ENCODE measurements at regions not wholly inside any gene's neighbourhood (a gene's known extent, or its start where the extent isn't known, plus 50 kb on each side); places are given as distances from the start of the nearest gene placed in this dataset.

DNA sequence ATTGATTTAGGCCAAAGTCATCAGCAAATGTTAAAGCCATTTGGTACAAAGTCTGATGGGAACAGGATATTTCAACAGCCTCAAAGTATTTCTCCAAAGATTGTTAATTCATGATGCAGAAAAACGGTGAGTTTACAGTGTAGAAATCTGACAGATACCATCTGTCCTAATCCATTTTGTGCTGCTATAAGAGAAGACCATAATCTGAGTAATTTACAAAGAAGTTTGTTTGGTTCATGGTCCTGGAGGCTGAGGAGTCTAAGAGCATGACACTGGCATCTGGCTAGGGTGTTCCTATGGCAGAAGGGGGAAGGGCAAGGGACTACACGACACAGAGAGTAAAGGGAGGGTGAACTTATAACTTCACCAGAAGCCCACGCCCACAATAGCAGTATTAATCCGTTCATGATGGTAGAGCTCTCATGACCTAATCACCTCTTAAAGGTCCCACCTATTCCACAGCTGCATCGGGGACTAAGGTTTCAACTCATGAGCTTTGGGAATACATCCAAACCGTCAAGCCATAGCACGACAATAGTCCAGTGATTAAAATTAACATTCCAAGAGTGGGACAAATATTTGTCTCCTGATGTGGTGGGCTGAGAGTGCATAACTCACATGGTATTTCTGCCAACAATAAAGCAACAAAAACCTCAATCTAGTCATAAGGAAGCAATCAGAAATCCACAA, 298.6 kb upstream of the AKR1E2 start:
- peak; percentile 42 for DNase-seq (ENCODE audit: low read depth in 2 of 2)

DNA sequence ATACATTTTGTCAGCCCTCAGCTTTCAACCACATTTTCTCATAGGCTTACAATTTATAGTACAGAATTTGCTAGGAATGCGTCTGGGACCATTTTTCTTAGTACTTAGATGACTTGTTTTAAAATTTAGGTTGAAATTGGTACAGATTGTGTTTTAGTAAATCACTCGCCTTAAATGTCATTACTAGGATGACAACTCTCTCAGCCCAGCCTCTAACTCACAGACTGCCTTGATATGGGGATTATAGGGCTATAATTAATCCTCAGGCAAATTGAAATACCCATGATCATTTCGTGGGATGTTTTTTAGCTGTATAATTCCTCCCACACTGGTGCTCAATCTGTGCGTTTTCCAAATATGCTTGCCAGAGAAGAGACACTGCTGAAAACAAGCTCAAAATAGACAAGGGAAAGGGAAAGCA, 299.7 kb upstream of the AKR1E2 start:
- DNase-seq (ENCODE audit: low read depth in 2 of 2), result no peak

DNA sequence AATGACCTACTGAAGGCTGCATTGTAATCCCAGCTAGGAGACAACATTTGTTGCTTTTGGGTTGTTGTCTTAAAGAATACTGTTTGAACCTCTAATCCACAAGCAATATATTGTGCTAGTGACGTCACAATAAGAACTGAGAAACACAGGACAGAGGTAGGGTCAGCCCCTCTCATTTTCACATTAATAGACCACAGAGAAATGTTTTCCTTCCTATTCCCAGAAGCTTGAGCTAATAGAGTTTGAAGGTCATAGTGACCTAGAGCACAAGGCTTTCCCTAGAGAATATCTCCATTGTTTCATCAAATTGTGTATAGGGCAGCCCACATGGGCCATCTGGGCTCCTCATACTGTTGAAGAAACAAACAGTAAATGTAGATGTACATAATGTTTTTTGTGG, 300.9 kb upstream of the AKR1E2 start:
- DNase-seq (ENCODE audit: low read depth in 2 of 2), result no peak

DNA sequence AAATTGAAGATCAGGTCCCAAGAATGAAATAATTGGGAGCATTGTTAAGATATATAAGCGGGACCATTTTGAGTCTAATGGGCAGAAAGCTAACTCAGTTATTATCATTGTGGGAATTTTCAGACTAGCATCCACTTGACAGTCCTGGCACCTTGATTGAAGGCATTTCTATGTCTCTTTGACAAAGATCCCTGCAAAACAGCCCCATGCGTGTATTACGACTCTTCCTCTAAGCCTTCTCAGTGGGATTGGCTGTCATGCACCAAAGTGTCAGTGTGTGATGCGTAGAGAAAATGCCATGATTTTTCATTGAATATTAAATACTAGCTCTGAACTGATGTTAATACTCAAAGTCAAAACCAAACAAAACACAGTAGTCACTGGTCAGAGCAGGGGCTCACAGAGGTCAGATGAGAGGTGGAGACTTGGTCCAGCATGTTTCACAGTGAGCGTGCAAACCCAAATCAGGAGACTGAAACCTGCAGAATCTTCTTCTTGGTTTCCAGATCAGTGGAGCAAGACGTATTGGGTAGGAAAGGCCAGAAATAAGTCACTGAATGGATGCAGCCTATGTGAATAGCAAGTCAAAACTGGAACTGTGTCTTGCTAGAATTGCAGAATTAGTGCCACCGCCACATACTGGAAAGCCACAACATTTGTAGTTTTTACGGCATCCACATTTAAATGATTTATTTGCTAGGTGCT, 303.6 kb upstream of the AKR1E2 start:
- no peak for DNase-seq (ENCODE audit: low read depth in 2 of 2)

DNA sequence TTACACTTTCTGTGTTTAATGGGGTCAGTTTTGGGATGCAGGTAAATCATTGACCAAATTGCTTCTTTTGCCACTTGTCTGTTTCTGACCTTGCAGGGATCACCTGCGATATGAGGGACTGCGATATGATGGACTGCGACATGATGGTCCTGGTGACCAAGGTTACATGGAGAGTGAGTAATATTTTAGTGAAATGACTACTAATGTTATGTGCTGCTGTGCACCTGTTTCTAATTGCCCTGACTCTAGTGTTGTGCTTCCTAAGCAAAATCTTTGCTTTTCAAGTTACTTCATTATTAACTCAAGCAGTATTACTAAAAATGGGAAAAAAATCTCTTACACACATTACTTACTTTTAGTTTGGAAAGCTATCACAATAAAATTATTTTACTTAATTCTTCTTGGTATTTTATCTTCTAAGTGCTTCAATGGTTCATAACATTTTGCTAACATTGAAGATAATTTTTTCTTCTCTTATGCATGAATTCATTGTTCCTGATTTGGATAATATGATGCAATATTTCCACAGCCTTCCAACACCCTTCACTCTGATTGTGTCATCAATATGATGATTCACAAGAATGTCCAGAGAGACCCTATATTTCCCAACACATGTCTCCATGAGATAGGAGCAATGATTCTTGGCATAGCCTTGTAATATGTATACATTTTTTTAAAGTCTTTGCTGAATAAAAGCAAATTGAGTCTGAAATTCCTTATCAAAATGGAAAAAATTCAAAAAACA, 306.2 kb upstream of the AKR1E2 start:
- peak; percentile 85 to 87 for DNase-seq (ENCODE audit: low read depth in 2 of 2)

DNA sequence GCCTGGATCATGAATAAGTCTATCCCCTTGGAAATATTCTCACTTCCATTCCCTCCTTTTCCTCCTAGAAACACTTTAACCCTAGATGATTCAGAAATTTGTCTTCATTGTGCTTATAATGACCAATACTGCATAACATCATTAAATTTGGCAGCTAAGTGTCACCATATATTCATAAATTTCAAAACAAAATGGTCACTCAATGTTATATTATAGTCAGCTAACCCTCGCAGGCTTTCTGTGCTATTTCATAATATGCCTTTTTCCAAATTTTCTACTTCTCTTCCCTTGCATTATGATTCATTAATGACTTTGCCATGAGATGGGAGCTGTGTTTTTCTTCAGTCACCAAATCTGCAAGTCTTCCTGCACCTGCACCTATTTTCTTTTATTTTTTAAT, 308.3 kb upstream of the AKR1E2 start:
- DNase-seq (ENCODE audit: low read depth in 2 of 2), result no peak

DNA sequence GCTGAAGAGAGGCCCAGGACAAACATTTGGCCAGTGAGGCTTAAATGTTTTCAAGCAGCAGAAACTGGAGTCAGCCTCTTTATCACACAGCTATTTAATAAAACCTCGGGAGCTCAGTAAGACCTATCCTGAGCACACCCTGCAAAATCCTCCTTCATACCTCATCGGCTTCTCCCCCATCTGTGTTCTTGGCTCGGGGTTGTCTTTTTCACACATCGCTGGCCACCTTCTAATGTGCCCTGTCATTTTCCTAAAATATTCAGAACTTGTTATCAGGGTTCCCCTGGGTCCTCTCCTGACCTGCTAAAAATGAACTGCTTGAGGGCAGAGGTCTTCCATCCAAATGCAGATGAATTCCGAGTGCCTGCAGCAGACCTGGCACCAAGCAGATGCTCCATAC, 310.3 kb upstream of the AKR1E2 start:
- DNase-seq (ENCODE audit: low read depth in 2 of 2), result no peak

DNA sequence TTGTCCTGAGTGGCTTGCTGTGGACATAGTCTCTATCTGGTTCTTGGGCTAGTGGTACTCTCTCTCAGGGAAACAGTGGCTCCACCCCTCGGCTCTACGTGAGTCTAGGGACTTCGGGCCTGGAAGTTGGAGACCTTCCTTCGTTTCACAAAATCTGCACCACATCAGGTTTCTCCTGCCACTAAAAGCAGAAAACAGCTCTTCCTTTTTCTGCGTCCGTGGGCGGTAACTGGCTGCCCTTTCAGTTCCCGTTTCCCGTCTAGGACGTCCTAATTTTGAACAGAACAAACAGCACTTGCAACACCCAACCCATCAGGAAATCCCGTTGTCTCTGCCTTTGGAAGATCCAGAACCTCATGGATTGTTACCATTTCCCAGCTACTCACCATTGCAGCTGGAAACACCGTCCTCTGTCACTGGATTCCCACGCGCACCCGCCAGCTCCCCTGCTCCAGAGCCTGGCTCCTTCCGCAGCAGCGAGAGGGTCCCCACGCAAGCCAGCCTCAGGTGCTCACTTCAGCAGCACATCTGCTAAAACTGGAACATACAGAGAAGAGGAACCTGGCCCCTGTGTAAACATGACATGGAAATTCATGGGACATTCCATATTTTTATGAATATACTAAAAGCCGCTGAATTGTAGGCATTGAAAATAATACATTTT, 311.4 kb upstream of the AKR1E2 start:
- no peak for DNase-seq (ENCODE audit: low read depth in 2 of 2)

DNA sequence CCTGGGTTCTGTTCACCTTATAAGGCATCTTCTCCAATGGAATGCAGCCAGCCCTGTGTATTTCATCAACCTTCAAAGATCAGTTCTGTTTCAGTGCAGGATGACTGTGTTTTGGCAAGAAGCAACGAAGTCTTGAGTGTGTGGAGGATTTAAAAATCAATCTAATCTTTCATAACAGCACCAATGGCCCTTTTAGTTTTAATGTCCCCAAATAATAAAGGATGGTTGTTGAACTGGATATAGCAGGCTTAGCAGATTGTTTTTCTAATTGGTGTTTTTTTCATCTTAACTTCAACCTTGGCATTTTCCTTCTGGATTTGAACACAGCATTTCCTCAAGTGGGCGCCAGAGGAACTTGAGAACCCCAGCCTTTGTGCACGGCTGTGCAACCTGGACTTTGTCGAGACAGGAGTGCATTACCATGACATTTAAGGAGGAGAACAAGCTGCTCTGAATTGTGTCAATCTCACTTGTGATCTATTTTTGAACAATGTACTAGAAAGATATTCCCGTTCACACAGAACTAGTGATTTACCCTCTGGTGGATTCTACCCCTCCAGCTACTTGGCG, 313.3 kb upstream of the AKR1E2 start:
- peak; percentile 82 to 84 for DNase-seq (ENCODE audit: low read depth in 2 of 2)

DNA sequence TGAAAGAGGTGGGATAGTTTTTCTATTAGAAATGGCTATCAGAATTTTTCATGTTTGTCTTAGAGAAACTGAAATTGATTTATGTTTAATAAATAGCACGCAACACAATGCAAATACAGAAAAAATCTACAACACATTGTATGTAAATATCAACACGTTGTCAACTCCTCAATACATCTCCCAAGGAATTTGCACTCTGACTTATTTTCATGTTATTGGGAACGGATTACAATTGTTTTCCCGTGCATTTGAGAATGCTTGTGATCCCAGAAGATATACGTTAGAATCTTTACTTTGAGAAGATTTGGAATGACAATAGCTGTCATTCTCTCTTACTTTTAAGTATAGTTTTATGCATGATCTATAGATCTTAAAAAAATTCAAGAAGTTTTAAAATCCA, 313.8 kb upstream of the AKR1E2 start:
- no peak for DNase-seq (ENCODE audit: low read depth in 2 of 2)

DNA sequence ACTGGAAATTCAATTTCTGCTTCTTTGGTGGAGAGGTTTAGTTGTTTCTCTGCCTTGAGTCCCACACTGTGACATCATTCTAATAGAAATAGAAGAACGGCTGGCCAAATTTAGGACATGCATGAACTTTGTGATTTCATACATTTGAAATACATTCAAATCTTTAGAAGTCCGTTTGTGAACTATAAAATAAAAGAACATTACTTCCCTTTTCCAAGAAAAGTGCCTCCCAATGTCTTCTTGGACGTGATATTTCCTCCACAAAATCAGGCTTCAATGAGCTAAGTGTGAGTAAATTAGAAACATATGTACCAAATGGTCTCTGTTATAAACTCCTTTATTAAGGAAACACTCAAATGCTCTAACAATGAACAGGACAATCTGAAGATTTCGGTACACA, 314.5 kb upstream of the AKR1E2 start:
- DNase-seq (ENCODE audit: low read depth in 2 of 2), result peak in 1 of 2 experiments; percentile 44

DNA sequence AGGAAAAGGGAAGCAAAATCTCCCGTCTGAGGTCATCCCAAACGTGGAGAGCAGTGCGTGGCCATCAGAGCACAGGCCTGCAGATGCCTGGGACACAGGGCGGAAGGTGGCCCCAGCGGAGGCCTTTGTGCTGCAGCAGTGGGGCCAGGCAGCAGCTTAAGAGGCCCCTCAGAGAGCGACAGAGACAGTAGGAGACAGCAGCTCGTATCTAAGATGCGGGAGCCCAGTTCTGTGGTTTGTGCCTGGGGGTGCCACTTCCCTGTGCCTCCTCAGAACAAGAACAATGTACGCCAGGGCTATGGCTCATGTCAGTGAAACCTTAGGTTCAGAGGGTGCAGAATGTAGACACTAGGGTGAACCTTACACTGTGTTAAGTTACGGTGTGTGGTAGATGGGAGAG, 316.6 kb upstream of the AKR1E2 start:
- DNase-seq (ENCODE audit: low read depth in 2 of 2), result no peak

DNA sequence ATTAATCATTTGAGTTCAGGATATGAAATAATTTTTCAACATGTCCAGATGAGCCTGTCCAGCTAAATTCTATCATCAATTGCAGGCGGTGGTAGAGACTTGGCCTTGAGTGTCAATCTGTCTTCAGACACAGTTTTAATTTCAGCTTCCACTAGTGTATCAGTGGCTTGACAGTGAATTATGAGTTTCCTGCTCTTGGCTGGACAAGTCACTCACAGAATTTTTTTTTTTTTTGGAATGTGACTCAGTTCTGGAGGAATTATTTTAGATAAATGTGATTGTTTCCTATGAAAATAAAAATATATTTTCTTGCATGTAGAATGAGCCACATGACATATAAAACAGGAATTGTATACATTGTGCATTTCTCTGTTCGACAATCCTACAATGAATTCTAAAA, 319.9 kb upstream of the AKR1E2 start:
- DNase-seq (ENCODE audit: low read depth in 2 of 2), result no peak

DNA sequence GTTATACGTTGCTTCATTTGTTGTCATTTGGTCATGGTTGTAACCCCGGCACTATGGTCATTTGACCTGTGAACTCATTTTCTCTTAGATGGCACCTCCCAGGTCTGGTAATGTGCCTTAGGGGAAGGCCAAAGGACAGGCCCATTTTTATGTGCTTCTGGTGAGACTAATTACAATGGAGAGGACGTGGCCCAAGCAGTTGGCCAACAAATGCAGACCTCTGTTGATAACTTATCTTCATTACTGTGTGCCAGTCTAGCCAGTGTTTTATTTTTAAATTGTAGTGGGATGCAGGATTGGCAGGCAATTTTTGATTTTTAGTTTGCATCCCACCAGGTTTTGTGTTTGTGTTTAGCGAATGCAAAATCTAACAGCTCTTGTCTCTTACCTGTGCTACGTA, 321.5 kb upstream of the AKR1E2 start:
- no peak for DNase-seq (ENCODE audit: low read depth in 2 of 2)

DNA sequence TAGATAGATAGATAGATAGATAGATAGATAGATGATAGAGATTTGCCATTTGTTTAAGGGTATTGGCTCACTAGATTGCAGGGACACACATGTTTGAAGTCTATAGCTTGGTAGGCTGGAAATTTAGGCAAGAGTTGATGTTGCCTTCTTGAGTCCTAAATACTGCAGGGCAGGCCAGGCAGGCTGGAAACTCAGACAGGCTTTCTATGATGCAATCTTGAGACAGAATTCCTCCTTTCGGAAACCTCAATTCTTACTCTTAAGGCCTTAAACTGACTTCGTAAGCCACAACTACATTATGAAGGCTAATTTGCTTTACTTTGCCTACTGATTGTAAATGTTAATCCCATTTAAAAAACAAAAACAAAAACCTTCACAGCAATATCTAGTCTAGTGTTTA, 322.9 kb upstream of the AKR1E2 start:
- no peak for DNase-seq (ENCODE audit: low read depth in 2 of 2)

DNA sequence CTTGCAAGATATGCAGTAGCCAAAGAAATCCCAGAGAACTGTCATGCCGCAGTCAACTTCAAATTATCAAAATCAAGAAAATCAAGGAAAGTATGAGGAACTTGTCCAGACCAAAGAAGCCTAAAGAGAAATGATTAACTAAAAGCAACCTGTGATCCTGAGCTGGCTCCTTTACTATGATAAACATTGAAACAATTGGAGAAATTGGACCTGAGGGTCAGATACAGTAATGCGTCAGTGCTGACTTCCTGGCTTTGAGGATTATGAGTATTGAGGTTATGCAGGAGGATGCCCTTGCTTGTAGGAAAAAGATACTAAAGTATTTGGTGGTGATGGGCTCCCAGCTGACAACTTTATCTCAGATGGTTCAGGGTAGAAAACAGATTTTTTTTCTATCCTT, 324.7 kb upstream of the AKR1E2 start:
- DNase-seq (ENCODE audit: low read depth in 2 of 2), result no peak

DNA sequence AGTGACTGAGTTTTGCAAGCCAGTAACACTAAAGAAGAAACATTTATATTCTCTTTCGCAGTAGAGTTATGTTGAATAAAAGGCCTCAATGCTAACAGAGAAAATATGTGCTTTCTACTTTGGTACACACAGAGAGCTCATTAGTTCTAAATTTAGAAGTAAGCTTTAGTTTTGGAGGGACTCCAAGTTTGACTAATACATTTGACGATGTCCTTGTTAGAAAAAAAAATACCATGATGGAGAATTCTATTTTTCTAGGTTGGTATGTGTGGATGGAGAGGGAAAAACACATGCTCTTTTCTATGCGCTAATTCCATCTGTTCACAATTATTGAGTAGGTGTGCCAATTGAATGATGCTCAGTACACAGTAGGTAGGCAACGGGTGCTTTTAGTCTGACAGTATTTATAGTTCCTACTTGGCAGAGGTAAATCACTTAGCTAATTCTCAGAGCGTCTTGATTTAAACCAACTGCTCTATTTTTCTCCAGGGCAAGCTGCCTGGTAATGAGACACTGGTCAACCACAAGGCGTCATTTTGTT, 327.2 kb upstream of the AKR1E2 start:
- peak; percentile 87 to 91 for DNase-seq (ENCODE audit: low read depth in 2 of 2)

DNA sequence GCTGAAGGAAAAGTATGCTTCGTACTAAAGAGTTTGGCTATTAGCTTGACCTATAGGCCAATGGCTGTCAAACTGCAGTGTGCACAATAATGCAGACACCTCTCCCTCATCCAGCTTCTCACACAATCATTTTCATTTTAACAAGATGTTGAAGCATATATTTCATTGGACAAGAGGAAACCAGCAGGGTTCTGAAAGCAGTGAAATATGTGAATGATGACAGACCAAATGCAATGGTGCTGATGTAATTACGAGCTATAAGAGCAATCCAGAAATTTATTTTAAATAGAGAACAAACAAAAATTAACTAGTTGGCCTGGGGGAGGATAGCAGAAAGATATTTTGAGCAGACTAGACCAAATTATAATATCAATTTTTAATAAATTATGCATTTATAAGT, 331.5 kb upstream of the AKR1E2 start:
- no peak for DNase-seq (ENCODE audit: low read depth in 2 of 2)

DNA sequence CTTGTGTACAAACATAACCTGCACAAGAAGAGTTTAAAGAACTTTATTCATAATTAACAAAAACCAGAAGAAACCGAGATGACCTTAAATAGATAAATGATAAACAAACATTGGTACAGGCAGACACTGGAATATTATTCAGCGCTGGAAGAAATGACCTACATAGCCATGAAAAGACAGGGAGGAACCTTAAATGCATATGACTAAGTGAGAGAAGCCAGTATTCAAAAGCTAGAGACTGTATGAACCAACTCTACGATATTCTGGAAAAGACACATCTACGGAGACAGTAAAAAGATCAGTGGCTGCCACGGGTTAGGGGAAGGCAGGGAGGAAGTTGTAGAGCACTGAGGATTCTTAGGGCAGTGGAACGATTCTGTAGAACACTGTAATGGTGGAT, 333.8 kb upstream of the AKR1E2 start:
- no peak for DNase-seq (ENCODE audit: low read depth in 2 of 2)

DNA sequence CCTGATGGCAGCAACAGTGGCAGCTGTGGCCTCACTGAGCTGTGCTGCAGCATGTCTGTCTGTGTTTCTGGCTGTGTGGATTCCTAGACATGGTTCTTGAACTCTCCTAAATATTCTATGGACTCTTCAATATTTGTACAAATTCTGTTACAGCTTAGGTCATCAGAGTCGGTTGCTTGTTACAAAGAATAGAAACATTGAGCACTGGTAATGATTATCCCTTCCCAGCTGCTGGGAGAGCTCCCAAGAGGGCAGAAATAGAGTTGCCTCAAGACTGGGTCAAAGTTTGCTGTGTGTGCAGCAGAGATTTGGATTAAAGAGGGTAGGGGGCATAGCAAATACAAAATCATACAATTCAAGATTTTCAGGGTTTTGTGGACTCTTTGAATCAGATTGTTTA, 337.1 kb upstream of the AKR1E2 start:
- no peak for DNase-seq (ENCODE audit: low read depth in 2 of 2)

DNA sequence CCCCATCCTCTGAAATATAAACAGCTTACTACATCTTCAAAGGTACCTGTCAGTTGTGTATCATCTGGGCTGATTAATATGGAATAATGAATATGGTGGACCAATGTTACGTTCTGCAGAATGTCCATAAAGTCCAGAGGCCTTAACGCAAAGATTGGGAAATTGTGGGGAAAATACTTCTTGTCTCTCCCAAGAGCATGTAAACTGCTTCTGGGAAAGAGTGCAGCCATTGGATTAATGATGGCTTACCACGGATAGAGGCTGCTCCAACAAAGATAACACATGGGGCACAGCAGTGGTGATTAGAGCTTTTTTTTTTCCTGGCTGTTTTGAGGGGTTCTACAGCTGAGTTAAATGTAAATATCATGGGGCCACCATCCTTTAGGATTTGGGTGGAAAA, 340.4 kb upstream of the AKR1E2 start:
- DNase-seq (ENCODE audit: low read depth in 2 of 2), result no peak

DNA sequence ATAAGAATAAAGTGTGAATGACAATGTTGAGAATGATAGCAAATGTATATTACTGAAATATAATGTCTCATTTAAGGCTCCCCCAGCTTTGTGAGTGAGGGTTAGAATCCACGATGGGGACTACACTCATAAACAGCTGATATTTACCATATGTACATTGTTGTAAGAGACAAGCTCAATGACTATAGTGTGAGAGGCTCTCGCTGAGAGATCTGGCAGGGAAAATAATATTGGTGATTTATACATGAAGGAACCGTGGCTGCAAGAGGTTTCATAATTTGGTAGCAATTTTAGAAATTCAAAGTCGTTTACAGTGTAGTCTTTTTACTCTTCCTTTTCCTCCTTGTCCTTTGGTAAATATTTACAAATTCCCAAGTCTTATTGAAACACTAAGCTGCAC, 342.2 kb upstream of the AKR1E2 start:
- DNase-seq (ENCODE audit: low read depth in 2 of 2), result no peak

Measured in fibroblast of skin of left biceps (primary cell).